HG03432 (cell line): ENCODE measurements at regions not wholly inside any gene's neighbourhood (a gene's known extent, or its start where the extent isn't known, plus 50 kb on each side); places are given as distances from the start of the nearest gene placed in this dataset.
"Not testable (repeated sequence)": the region's sequence is repeated elsewhere in the genome, so short reads cannot be mapped to it uniquely, and the experiment has no call there.

Experiments used
- ATAC-seq: cut with Tn5 transposase; IDR thresholded peaks from one replicate; pipeline ENCODE4 v1.9.1; 2021; ENCODE audit warnings: mild to moderate bottlenecking, moderate library complexity; ENCODE audit not compliant: unreplicated experiment

GRCh38 chr3:145620002-145620401 lies 541.0 kb downstream of the PLOD2 start:
- ATAC-seq, result no peak

- ATAC-seq, result no peak
Measured at GRCh38 chr3:145620486-145620885, 540.5 kb downstream of the PLOD2 start.

- ATAC-seq, result no peak
Measured at GRCh38 chr3:145623349-145623748, 537.6 kb downstream of the PLOD2 start.

DNA sequence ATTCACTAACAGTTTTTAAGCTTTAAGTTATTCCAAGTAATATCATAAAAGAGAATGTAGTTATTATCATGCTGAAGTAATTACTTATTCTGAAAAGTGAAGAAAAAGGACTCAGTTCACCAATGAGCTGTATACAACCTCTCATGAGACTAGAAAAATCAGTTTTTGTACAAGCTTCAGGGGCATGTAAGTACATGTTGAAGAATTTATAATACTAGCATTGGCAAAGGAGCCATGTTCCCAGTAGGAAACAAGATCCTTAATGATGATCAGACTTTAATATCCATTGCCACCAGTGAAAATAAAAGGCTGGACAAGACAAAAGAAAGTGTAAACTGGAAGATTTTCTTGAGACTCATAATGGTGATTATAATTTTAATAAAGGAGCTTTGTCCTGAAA lies 532.8 kb downstream of the PLOD2 start:
- no peak for ATAC-seq

- ATAC-seq, result no peak
Measured at GRCh38 chr3:145637105-145637504, 523.9 kb downstream of the PLOD2 start.

DNA sequence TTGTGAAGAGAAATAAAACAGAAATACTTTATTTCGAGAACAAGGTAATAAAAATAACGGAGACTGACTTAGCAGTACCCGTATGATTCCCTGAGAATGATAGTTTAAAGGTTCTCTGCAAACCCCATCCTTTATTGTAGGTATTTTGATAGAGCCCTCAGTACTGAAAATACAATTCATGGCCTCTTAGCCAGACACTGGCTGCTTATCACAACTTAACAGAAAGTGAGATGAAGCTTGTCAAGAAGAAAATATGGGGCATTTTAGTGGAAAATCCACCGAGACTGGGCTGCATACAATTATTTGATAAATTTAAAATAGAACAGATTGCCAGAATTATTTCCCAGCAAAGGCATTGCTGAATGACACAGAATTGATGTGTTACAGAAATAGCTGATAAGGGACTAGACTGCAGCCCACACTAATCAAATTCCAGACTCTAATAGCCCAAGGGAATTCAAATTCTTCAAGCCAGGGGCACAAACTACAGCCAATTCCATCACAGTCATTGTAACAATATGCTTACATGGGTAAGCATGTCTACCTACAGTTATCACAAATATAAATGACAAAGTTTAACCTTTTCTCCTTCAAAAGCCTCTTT lies 521.9 kb downstream of the PLOD2 start:
- ATAC-seq, result no peak

DNA sequence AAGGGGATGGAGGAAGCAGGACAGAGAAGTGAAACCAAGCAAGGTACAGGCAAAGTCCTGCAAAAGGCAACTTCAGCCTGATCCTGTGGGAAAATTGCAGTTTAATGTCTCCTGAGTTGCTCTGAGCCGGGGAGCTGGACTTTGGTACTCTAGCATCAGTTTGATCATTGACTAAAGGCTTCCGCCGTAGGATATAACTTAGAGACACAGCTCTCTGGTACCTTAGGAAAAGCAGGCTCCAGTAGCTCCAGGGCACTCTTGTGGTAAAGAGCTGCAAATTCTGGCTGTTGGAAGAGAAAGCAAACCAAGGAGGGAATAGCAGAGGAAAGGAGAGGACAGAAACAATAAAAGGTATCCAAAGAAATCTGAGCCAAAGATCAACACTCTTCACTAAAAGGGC lies 521.1 kb downstream of the PLOD2 start:
- ATAC-seq, result no peak

DNA sequence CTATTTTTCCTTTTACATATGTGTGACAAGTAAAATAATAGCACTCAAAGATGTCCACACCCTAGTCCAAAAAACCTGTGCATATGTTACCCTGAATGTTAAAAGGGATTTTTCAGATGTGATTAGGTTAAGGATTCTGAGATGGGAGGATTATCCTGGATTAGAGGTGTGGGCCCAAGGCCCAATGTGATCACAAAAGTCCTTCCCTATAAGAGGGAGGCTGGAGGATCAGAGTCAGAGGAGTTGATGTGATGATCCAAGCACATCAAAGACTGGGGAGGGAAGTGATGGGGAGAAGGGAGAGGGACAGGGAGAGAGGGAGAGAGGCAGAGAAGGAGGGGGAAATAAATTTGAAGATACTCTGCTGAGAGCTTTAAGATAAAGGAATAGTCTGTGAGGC lies 512.6 kb downstream of the PLOD2 start:
- no peak for ATAC-seq

DNA sequence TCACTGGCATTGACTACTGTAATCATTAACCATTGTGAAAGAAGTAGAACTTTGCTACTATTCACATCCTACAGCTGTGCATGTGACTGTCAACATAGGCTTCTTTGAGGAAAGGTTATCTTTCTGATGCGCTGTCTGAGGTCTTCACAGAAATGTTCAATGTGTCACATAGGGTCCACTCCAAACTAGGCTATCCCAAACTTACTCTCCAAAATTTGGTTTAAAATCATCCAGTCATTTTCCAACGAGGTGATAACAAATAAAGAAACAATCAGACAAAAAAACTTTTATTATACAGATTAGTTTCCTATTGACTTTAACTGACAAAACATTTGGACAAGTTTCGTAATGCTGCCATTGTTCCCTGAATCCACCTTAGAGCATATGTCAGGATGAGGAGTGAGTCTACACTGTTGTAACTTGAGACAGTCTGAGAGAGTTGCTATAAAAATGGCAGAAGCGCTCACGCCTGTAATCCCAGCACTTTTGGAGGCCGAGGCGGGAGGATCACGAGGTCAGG lies 511.6 kb downstream of the PLOD2 start:
- no peak for ATAC-seq

DNA sequence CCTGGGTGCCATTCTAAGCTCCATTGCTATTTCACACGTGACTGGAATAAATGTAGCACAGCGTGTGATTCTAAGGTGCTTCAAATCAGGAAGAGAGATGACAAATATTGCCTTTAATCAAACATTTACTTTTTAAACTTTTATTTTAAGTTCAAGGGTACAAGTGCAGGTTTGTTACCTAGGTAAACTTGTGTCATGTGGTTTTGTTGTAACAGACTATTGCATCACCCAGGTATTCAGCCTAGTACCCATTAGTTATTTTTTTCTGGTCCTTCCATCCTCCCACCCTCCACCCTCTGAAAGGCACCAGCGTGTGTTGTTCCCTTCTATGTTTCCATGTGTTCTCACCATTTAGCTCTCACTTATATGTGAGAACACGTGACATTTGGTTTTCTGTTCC lies 510.8 kb downstream of the PLOD2 start:
- no peak for ATAC-seq

DNA sequence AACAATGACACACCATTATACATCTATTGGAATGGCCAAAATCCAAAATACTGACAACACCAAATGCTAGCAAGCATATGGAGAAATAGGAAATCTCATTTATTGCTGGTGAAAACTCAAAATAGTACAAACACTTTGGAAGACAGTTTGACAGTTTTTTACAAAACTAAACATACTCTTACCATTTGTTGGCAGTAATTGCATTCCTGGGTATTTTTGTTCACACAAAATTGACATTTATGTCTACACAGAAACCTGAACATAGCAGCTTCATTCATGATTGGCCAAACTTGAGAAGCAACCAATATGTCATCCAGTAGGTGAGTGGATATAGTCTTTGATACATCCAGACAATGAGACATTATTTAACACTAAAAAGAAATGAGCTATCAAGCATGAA lies 489.9 kb downstream of the PLOD2 start:
- ATAC-seq, result no peak

DNA sequence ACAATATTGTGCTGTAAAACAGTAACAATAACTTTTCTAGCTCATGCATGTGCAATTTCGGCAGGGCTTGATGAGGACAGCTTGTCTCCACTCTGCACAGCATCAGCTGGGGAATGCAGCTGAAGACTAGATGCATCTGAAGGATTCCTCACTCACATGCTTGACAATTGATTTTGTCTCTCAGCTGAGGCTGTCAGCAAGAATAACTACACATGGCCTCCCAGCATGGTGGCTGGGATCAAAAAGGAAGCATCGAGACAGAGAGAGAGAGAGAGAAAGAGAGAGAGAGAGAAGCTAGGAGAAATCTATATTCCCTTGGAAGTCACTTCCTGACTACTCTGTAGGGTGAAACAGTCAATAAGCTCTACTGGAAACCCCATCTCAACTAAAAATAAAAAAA lies 487.1 kb downstream of the PLOD2 start:
- ATAC-seq, result no peak

DNA sequence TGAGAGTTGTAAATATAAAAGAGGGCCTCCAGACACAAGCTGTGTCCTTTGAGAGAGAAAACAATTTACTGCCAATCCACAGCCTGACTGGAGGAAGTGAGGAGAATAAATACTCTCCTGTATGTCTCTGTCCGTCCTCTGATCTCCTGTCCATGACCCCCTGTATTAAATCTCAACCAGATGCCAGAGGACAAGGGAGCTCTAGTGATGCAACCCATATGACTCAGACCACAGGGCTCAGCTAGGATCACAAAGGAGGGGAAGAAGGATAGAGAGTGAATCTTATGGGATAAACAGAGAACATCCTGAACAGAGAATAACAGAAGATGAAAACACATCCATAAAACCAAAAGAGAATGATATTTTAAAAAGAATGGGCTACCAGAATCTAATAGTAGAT lies 482.6 kb downstream of the PLOD2 start:
- no peak for ATAC-seq

GRCh38 chr3:145681181-145681580 lies 479.8 kb downstream of the PLOD2 start:
- ATAC-seq, result no peak

DNA sequence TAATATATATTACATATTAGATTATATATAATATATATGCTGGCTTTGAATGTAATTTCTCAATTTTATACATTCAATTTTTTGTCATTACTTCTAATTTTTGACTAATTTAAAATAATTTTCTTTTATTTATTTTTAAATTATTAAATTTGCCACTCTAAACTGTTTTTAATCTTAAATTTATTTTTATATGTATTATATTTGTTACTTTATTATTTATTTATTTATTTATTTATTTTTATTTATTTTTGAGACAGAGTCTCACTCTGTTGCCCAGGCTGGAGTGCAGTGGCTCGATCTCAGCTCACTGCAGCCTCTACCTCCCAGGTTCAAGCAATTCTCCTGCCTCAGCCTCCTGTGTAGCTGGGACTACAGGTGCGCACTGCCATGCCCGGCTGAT lies 473.0 kb downstream of the PLOD2 start:
- not testable (repeated sequence) for ATAC-seq

GRCh38 chr3:145692751-145693150 lies 468.2 kb downstream of the PLOD2 start:
- ATAC-seq, result no peak

DNA sequence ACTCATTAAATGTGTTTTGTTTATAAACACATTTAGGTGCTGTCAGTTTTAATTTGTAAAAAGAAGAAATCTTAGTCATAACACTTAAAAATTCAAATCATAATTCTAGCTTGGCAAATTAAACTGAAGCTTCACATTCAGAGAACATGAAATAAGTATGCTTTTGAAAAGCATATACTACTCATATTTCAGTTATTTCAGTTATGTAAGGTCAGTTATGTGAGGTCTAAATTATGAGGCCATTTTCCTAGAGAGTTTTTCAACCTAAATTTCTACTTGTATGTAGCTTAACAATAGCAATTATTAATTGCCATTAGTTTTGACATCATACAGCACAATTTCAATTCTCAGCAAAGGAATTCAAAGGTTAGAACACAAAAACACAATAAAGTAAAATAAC lies 465.0 kb downstream of the PLOD2 start:
- ATAC-seq, result no peak

DNA sequence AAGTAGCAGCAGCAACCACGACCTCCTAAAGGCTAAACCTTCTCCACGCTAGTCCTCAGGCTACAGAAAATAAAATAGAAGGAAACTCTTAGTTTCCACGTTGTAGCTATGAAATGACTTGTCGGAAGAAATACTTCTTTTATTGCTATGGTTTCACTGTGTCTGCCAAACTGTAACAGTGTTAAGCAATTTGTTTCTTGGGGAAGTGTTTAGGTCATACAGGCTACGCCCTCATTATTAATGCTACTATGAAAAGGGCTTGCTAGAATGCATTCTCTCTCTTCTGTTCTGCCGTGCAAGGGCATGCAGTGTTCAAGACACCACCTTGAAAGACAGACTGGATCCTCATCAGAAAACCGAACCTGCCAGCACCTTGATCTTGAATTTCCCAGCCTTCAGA lies 462.7 kb downstream of the PLOD2 start:
- no peak for ATAC-seq

- no peak for ATAC-seq
Measured at GRCh38 chr3:145698749-145699148, 462.2 kb downstream of the PLOD2 start.

DNA sequence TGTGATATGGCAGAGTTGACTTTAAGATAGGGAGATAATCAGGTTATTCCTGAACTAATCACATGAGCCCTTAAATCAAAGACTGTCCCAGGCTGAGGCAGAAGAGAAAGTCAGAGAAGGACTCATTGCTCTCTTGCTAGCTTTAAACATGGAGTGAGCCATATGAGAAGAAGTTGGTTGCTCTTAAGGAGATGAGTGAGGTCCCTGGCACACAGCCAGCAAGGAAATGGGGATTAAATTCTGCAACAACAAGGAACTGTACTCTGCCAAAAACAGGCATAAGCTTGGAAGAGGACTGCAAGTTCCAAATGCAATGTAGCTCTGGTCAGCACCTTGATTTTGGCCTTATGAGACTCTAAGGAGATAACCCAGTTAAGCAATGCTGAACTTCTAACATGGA lies 457.0 kb downstream of the PLOD2 start:
- ATAC-seq, result no peak

- not testable (repeated sequence) for ATAC-seq
Measured at GRCh38 chr3:145709779-145710178, 451.2 kb downstream of the PLOD2 start.

- ATAC-seq, result no peak
Measured at GRCh38 chr3:145716519-145716918, 444.5 kb downstream of the PLOD2 start.

- no peak for ATAC-seq
Measured at GRCh38 chr3:145719114-145719513, 441.9 kb downstream of the PLOD2 start.
